ENCODE measurements at regions not wholly inside any gene's neighbourhood (a gene's known extent, or its start where the extent isn't known, plus 50 kb on each side); places are given as distances from the start of the nearest gene placed in this dataset.

GRCh38 chr12:3947781-3948180 lies 74.6 kb upstream of the PARP11 start:
- intact Hi-C loops (cut with micrococcal nuclease), result no loop called here
- Histone ChIP-seq H3K4me2 (ENCODE audit: insufficient read depth, low read length) (no peak overlapping the region), H3K36me3 (ENCODE audit: control insufficient read depth in 2 of 2, extremely low read depth in 1 of 2, insufficient read depth in 2 of 2, low read length in 2 of 2) (no peaks in the 10 kb centered on the region), H3K27ac (ENCODE audit: insufficient read depth, low read depth, low read length) (no peak overlapping the region), H4K20me1 (replicated peaks; ENCODE audit: control insufficient read depth, extremely low read depth, insufficient read depth, low read length) (no peaks in the 10 kb centered on the region), H3K9ac (replicated peaks; ENCODE audit: extremely low read depth, insufficient read depth, low read length) (no peak overlapping the region), H3K27me3 (ENCODE audit: control insufficient read depth in 2 of 2, insufficient read depth in 2 of 2, low read length in 2 of 2) (no peaks in the 10 kb centered on the region), H2AFZ (ENCODE audit: low read depth, low read length) (no peak overlapping the region), H3K4me3 (replicated peaks in 1 of 3; ENCODE audit: insufficient read depth in 1 of 3, low read depth in 1 of 3, low read length in 3 of 3) (no peak overlapping the region), H3K9me3 (replicated peaks; ENCODE audit: control insufficient read depth, insufficient read depth, low read length) (no peaks in the 10 kb centered on the region), H3K9me1 (replicated peaks; ENCODE audit: control insufficient read depth, extremely low read depth, insufficient read depth, low read length) (no peaks in the 10 kb centered on the region), H3K4me1 (ENCODE audit: control insufficient read depth, extremely low read depth, insufficient read depth, low read length) (no peaks in the 10 kb centered on the region), H3K79me2 (ENCODE audit: control insufficient read depth, insufficient read depth, low read length) (no peaks in the 10 kb centered on the region)
- no peak for DNase-seq (ENCODE audit: low read depth, low spot score)
- TF ChIP-seq POLR2A (IDR thresholded peaks at IDR 0.05; ENCODE audit: low read depth, low read length), result no peak
- TF ChIP-seq FOS (IDR thresholded peaks at IDR 0.05; ENCODE audit: borderline replicate concordance, insufficient read depth, low read length), result no peak
- no peak for TF ChIP-seq MAX (IDR thresholded peaks at IDR 0.05; ENCODE audit: insufficient read depth, insufficient read length)
- no peak for TF ChIP-seq MYC (IDR thresholded peaks at IDR 0.05; ENCODE audit: low read depth, low read length)
- TF ChIP-seq POLR2AphosphoS5 (IDR thresholded peaks at IDR 0.05; ENCODE audit: insufficient read depth, low read depth, low read length), result no peak
- TF ChIP-seq, protein P1, sequence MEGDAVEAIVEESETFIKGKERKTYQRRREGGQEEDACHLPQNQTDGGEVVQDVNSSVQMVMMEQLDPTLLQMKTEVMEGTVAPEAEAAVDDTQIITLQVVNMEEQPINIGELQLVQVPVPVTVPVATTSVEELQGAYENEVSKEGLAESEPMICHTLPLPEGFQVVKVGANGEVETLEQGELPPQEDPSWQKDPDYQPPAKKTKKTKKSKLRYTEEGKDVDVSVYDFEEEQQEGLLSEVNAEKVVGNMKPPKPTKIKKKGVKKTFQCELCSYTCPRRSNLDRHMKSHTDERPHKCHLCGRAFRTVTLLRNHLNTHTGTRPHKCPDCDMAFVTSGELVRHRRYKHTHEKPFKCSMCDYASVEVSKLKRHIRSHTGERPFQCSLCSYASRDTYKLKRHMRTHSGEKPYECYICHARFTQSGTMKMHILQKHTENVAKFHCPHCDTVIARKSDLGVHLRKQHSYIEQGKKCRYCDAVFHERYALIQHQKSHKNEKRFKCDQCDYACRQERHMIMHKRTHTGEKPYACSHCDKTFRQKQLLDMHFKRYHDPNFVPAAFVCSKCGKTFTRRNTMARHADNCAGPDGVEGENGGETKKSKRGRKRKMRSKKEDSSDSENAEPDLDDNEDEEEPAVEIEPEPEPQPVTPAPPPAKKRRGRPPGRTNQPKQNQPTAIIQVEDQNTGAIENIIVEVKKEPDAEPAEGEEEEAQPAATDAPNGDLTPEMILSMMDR (IDR thresholded peaks at IDR 0.05; ENCODE audit: extremely low read depth in 1 of 2, insufficient read depth in 1 of 2, low read depth in 1 of 2, low read length in 2 of 2), result no peak
- TF ChIP-seq GATA2 (IDR thresholded peaks at IDR 0.05; ENCODE audit: insufficient read depth, insufficient read length, low read depth, low read length), result no peak
- TF ChIP-seq EZH2 (IDR thresholded peaks at IDR 0.05; ENCODE audit: borderline replicate concordance, low read depth, low read length, severe bottlenecking), result no peak
- TF ChIP-seq JUN (IDR thresholded peaks at IDR 0.05; ENCODE audit: borderline replicate concordance, insufficient read depth, insufficient read length, low read depth), result no peak
- dilution Hi-C loops (cut with MboI; ENCODE audit: extremely low pct_ligation_motif_present, low sequenced_read_pairs), result no loop called here
- POLR2A ChIA-PET, result no interaction called here
- no peak for FAIRE-seq
- no TSS peak for BruUV-seq (replicated peaks)
- CTCF ChIA-PET, result no interaction called here

Measured in endothelial cell of umbilical vein (primary cell).